Activated CD8-positive, alpha-beta T cell treated with anti-CD3 and anti-CD28 coated beads for 36 hours (primary cell): ENCODE measurements at regions not wholly inside any gene's neighbourhood (a gene's known extent, or its start where the extent isn't known, plus 50 kb on each side); places are given as distances from the start of the nearest gene placed in this dataset. TPM values are rescaled to one million over a fixed set of nuclear protein-coding genes. Genes with fewer than 3 reads are reported as not detected.

Source experiments
- ATAC-seq: fragments of 200-7000 bp; cut with Tn5 transposase; one replicate; pipeline ENCODE4 v1.10.0; 2021; ENCODE audit warnings: mild to moderate bottlenecking, moderate library complexity
- CTCF ChIA-PET: fragments of 350-600 bp; sonication (Branson Sonifier 250); formaldehyde crosslinking; loops from one replicate; lab custom pipeline; 2021; ENCODE audit warnings: antibody characterized with exemption; lab: Charles Lee
- POLR2A ChIA-PET: fragments of 350-600 bp; sonication (Branson Sonifier 250); formaldehyde crosslinking; loops from one replicate; lab custom pipeline; 2021; ENCODE audit warnings: antibody characterized with exemption; lab: Charles Lee
- DNase-seq: peaks from one replicate; pipeline ENCODE4 v3.0.0-alpha.2; 2020
- H3K27ac Mint-ChIP-seq: one replicate; pipeline ENCODE4 v1.8.0; 2021; ENCODE audit warnings: mild to moderate bottlenecking, mixed read lengths
- H3K27me3 Mint-ChIP-seq: one replicate; pipeline ENCODE4 v1.8.0; 2021; ENCODE audit warnings: mixed read lengths
- H3K36me3 Mint-ChIP-seq: one replicate; pipeline ENCODE4 v1.8.0; 2021; ENCODE audit warnings: low read depth, mixed read lengths
- H3K4me1 Mint-ChIP-seq: one replicate; pipeline ENCODE4 v1.8.0; 2021; ENCODE audit warnings: low read depth, mixed read lengths
- H3K4me3 Mint-ChIP-seq: one replicate; pipeline ENCODE4 v1.8.0; 2021; ENCODE audit warnings: mild to moderate bottlenecking, moderate library complexity, mixed read lengths
- H3K9me3 Mint-ChIP-seq: one replicate; pipeline ENCODE4 v1.8.0; 2021; ENCODE audit warnings: mixed read lengths
- CTCF ChIP-seq: fragments of 200-600 bp; IDR thresholded peaks from one replicate; pipeline ENCODE4 v1.8.0; 2022; ENCODE audit warnings: antibody characterized with exemption, mild to moderate bottlenecking
- intact Hi-C: fragments of 100-400 bp; cut with micrococcal nuclease; formaldehyde crosslinking; loops from one replicate; pipeline ENCODE4 v1.10.0; 2022
- microRNA-seq: library from miRNA; unstranded; fragments of <30 nt; microRNA quantifications from one replicate; pipeline ENCODE4 v1.2.0, GENCODE V29; 2022; ENCODE audit warnings: borderline microRNAs expressed, borderline replicate concordance

GRCh38 chr2:184540246-184540789 is 58.0 kb upstream of the ZNF804A start:
- intact Hi-C loops: no loop called here
- Mint-ChIP-seq H3K36me3 (no peaks in the 10 kb centered on the region), H3K9me3 (peaks cover 4% of the 10 kb centered on the region), H3K4me3 (no peak overlapping the region), H3K4me1 (no peaks in the 10 kb centered on the region), H3K27ac (no peak overlapping the region), H3K27me3 (no peaks in the 10 kb centered on the region)
- ATAC-seq: no peak
- CTCF ChIA-PET: no interaction called here
- no peak for DNase-seq
- POLR2A ChIA-PET: no interaction called here
- no peak for TF ChIP-seq CTCF

- H3K4me3 Mint-ChIP-seq: no peak overlapping the region
- intact Hi-C loops: no loop called here
- POLR2A ChIA-PET: no interaction called here
- no peak for ATAC-seq
- H3K27ac Mint-ChIP-seq: no peak overlapping the region
- CTCF ChIA-PET: no interaction called here
- no peak for TF ChIP-seq CTCF
- no peak for DNase-seq
- no peaks in the 10 kb centered on the region for H3K27me3 Mint-ChIP-seq
- H3K9me3 Mint-ChIP-seq: peaks cover 3% of the 10 kb centered on the region
- H3K4me1 Mint-ChIP-seq: no peaks in the 10 kb centered on the region
- H3K36me3 Mint-ChIP-seq: no peaks in the 10 kb centered on the region
Measured at GRCh38 chr2:184541591-184541990, 56.7 kb upstream of the ZNF804A start.

- Mint-ChIP-seq H3K9me3 (peaks cover 3% of the 10 kb centered on the region), H3K4me1 (no peaks in the 10 kb centered on the region), H3K27ac (no peak overlapping the region), H3K27me3 (no peaks in the 10 kb centered on the region), H3K36me3 (no peaks in the 10 kb centered on the region), H3K4me3 (no peak overlapping the region)
- CTCF ChIA-PET: no interaction called here
- no peak for DNase-seq
- POLR2A ChIA-PET: no interaction called here
- intact Hi-C loops: no loop called here
- ATAC-seq: no peak
- TF ChIP-seq CTCF: no peak
Measured at GRCh38 chr2:184543832-184544231, 54.5 kb upstream of the ZNF804A start.

Small RNA genes lying in the stretch of these regions (microRNA-seq; reads per million reads assigned to microRNA genes)
- gene MIR548AE1: not detected
